Lower lobe of right lung (tissue), 2 donors: ENCODE measurements at regions not wholly inside any gene's neighbourhood (a gene's known extent, or its start where the extent isn't known, plus 50 kb on each side); places are given as distances from the start of the nearest gene placed in this dataset.

Experiments used
- ATAC-seq, 2 donors: fragments of 200-7000 bp; cut with Tn5 transposase; one replicate each; pipeline ENCODE4 v1.9.1; 2020 to 2022; ENCODE audit warnings: mild to moderate bottlenecking in 2 of 2, moderate library complexity in 2 of 2
- DNase-seq: peaks from one replicate; pipeline ENCODE4 v3.0.0-alpha.2; 2020
- H3K27ac ChIP-seq: fragments of 200-600 bp; one replicate; pipeline ENCODE4 v1.8.0; 2022
- H3K27me3 ChIP-seq: fragments of 200-600 bp; one replicate; pipeline ENCODE4 v1.8.0; 2022; ENCODE audit warnings: low read depth
- H3K36me3 ChIP-seq: fragments of 200-600 bp; one replicate; pipeline ENCODE4 v1.8.0; 2022; ENCODE audit warnings: mild to moderate bottlenecking
- H3K4me1 ChIP-seq: fragments of 200-600 bp; one replicate; pipeline ENCODE4 v1.8.0; 2022
- H3K4me3 ChIP-seq: fragments of 200-600 bp; one replicate; pipeline ENCODE4 v1.8.0; 2022; ENCODE audit warnings: mild to moderate bottlenecking
- H3K9me3 ChIP-seq: fragments of 200-600 bp; one replicate; pipeline ENCODE4 v1.8.0; 2022
- intact Hi-C: fragments of 100-400 bp; cut with DNase I; formaldehyde crosslinking; loops from one replicate; pipeline ENCODE4 v1.11.0; 2022
- TF ChIP-seq, protein P1 (sequence below): fragments of 200-600 bp; IDR thresholded peaks from one replicate; pipeline ENCODE4 v1.8.0; 2022; ENCODE audit warnings: antibody characterized with exemption, mild to moderate bottlenecking
- donor health status: DM: no; HTN: yes; CAD: no; lungs with severe emphysema.

DNA sequence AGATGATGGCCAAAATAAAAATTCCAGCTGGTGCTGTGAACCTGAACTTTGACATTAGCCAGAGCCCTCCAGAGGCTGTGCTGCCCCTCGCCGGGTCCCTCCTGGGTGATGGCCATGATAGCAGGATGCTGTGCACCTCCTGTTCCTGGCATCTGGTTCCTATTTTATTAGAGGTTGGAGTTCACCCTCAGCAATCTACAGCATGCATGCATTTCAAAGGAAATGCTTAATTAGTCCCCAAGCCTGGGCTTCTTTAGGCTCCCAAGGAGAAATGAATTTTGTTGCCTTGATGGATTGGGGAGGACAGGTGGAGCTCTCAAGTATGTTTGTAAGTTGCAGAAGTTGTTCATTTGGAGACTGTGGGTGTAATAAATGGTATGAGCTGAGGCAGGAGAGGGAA is 166.9 kb downstream of the GLI2 start:
- TF ChIP-seq, protein P1, sequence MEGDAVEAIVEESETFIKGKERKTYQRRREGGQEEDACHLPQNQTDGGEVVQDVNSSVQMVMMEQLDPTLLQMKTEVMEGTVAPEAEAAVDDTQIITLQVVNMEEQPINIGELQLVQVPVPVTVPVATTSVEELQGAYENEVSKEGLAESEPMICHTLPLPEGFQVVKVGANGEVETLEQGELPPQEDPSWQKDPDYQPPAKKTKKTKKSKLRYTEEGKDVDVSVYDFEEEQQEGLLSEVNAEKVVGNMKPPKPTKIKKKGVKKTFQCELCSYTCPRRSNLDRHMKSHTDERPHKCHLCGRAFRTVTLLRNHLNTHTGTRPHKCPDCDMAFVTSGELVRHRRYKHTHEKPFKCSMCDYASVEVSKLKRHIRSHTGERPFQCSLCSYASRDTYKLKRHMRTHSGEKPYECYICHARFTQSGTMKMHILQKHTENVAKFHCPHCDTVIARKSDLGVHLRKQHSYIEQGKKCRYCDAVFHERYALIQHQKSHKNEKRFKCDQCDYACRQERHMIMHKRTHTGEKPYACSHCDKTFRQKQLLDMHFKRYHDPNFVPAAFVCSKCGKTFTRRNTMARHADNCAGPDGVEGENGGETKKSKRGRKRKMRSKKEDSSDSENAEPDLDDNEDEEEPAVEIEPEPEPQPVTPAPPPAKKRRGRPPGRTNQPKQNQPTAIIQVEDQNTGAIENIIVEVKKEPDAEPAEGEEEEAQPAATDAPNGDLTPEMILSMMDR = no peak
- DNase-seq (no peak), ATAC-seq (no peak)
- Histone ChIP-seq H3K4me1 (no peaks in the 10 kb centered on the region), H3K27ac (no peak overlapping the region), H3K36me3 (no peaks in the 10 kb centered on the region), H3K27me3 (peaks cover 3% of the 10 kb centered on the region), H3K9me3 (no peaks in the 10 kb centered on the region), H3K4me3 (no peak overlapping the region)
- intact Hi-C loops = no loop called here

DNA sequence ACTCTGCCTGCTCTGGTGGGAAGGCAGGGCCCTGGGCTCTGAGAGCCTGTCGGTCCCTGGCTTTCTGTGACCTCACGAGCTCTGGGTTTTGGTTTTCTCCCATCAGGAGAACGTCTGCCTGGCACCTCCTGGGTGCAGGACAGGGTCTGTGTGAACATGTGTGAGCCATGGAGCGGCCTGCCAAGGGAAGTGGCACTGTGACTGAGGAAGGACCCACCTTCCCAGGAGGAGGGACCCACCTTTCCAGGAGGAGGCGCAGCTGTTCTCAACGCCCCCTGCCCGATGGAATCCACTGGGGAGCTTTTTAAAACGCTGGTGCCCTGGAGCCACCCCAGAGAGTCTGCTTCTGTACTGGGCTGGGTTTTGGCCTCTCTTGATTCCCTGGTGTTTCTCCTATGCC is 168.7 kb downstream of the GLI2 start:
- Histone ChIP-seq H3K9me3 (no peaks in the 10 kb centered on the region), H3K27ac (no peak overlapping the region), H3K4me3 (no peak overlapping the region), H3K4me1 (no peaks in the 10 kb centered on the region), H3K27me3 (no peaks in the 10 kb centered on the region), H3K36me3 (no peaks in the 10 kb centered on the region)
- intact Hi-C loops = no loop called here
- no peak for DNase-seq
- ATAC-seq = no peak
- TF ChIP-seq, protein P1 = no peak

DNA sequence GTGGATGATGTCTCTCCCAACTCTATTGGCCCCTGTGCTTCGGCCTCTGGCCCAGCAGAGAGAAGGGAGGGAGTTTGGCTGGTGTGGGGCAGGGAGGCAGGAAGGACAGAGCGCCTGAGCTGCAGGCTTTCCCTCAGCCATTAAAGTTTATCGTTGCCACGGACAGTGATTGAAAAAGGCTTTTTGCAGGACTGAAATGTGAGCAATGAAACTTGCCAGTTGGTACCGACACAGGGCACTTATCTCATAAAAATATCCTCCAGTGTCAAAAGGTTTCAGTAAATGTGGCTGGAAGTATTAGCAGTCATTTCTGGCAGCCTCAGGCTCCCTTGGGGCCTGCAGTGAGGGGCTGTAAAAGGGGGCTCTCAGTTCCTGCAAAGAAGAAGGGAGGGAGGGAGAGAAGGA is 169.2 kb downstream of the GLI2 start:
- Histone ChIP-seq H3K4me1 (no peaks in the 10 kb centered on the region), H3K27me3 (no peaks in the 10 kb centered on the region), H3K4me3 (no peak overlapping the region), H3K36me3 (no peaks in the 10 kb centered on the region), H3K9me3 (no peaks in the 10 kb centered on the region), H3K27ac (no peak overlapping the region)
- DNase-seq (no peak), ATAC-seq (no peak)
- intact Hi-C loops = no loop called here
- TF ChIP-seq, protein P1 = no peak

DNA sequence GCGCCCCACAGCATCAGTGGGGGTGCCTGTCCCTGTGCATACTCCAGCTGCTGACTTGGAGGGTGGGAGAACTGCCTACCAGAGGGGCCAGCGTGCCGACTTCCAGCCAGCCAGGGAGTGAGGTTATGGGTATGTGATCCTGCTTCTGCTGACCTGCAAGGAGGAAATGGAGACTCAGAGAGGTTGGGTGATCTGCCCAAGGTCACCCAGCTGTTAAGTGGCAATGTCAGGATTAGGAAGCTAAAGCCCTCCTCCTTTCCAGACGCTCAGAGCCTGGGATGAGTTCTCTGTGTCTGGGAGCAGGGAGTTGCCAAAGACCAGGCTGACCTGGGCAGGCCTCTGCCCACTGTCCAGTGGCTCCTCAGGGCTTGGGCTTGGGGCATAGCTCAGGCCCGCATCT is 169.6 kb downstream of the GLI2 start:
- DNase-seq (no peak), ATAC-seq (no peak)
- Histone ChIP-seq H3K27me3 (no peaks in the 10 kb centered on the region), H3K27ac (no peak overlapping the region), H3K36me3 (no peaks in the 10 kb centered on the region), H3K9me3 (no peaks in the 10 kb centered on the region), H3K4me3 (no peak overlapping the region), H3K4me1 (no peaks in the 10 kb centered on the region)
- intact Hi-C loops = no loop called here
- TF ChIP-seq, protein P1 = no peak

DNA sequence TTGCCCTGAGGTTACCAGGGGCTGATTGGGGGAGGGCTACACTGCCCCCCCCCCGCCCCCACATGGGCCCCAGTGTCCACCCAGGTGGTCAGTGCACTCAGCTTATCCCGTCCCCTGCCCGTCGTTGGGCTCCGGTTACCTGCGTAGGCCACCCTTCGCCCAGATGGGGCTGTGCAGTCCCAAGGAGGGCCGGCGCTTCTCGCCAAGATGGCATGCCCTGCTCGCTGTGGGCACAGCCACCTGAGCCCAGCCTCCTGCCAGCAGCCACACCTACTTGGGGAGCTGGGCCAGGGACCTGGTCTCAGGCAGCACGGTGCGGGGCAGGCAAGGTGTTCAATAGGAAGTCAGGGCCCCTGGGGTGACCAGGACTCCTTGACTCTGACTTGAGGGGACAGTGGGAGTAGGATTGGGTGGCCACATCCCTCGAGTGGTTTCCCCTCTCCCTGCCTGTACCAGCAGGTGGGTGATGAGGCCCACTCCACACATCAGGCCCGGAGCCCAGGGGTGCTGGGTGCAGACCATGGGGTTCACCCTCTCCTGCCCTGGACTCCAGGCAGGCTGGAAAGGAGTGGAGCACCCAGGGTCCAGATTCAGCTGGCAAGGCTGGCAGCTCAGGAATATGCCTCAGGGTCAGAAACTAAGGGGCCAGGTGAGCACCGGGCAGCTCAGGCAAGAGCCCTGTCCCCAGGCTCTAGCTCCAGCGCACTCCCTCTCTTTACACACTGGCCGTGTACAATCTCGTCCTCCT is 170.3 kb downstream of the GLI2 start:
- DNase-seq (no peak), ATAC-seq (peak in 1 of 2 donors; percentile 7)
- no peaks in the 10 kb centered on the region for H3K36me3 ChIP-seq
- no peaks in the 10 kb centered on the region for H3K9me3 ChIP-seq
- intact Hi-C loops = no loop called here
- TF ChIP-seq, protein P1 = no peak
- no peak overlapping the region for H3K4me3 ChIP-seq
- no peak overlapping the region for H3K27ac ChIP-seq
- H3K27me3 ChIP-seq = no peaks in the 10 kb centered on the region
- no peaks in the 10 kb centered on the region for H3K4me1 ChIP-seq
